Upper lobe of left lung (tissue), 6 donors: ENCODE measurements at regions not wholly inside any gene's neighbourhood (a gene's known extent, or its start where the extent isn't known, plus 50 kb on each side); places are given as distances from the start of the nearest gene placed in this dataset.

Experiments used
- ATAC-seq, 2 donors: fragments of 200-7000 bp; cut with Tn5 transposase; one replicate each; pipeline ENCODE4 v1.9.1; 2022; ENCODE audit warnings: mild to moderate bottlenecking in 2 of 2, moderate library complexity in 2 of 2; ENCODE audit not compliant: low FRiP score in 2 of 2
- DNase-seq, 2 donors: peaks; one replicate each; pipeline ENCODE4 v3.0.0-alpha.2; 2019 to 2020
- H3K27ac ChIP-seq, 4 donors: fragments of 200-600 bp; sonication (generic); one replicate each; pipeline ENCODE4 v1.5.1; 2016 to 2019
- H3K27me3 ChIP-seq, 4 donors: fragments of 200-600 bp; sonication (generic); one replicate each; pipeline ENCODE4 v1.5.1; 2017 to 2019
- H3K36me3 ChIP-seq, 4 donors: fragments of 200-600 bp; sonication (generic); one replicate each; pipeline ENCODE4 v1.5.1; 2016 to 2019
- H3K4me1 ChIP-seq, 4 donors: fragments of 200-600 bp; sonication (generic); one replicate each; pipeline ENCODE4 v1.5.1; 2018 to 2019
- H3K4me3 ChIP-seq, 4 donors: fragments of 200-600 bp; sonication (generic); one replicate each; pipeline ENCODE4 v1.5.1; 2017 to 2019; ENCODE audit warnings: mild to moderate bottlenecking in 2 of 4, moderate library complexity in 1 of 4
- H3K9me3 ChIP-seq, 4 donors: fragments of 200-600 bp; sonication (generic); one replicate each; pipeline ENCODE4 v1.5.1; 2018 to 2019
- EP300 ChIP-seq, 4 donors: sonication (generic); formaldehyde crosslinking; IDR thresholded peaks; one replicate each; pipeline ENCODE4 v1.5.1; 2017; ENCODE audit warnings: antibody characterized with exemption in 4 of 4, control low read depth in 2 of 4
- POLR2A ChIP-seq, 4 donors: fragments of 450-650 bp; IDR thresholded peaks; one replicate each; pipeline ENCODE4 v1.5.1; 2016 to 2017; ENCODE audit warnings: antibody characterized with exemption in 4 of 4, mild to moderate bottlenecking in 2 of 4
- POLR2AphosphoS5 ChIP-seq, 2 donors: sonication (generic); formaldehyde crosslinking; IDR thresholded peaks; one replicate each; pipeline ENCODE4 v1.5.1; 2017; ENCODE audit warnings: antibody characterized with exemption in 2 of 2
- WGBS, 2 donors: methylation state at CpG; one replicate each; pipeline ENCODE4 v1.1.5; 2017 to 2018; 5-methylcytosine and 5-hydroxymethylcytosine counted together
- TF ChIP-seq, protein P1 (sequence below), 6 experiments: fragments of 450-650 bp in 4 of 6; fragments of 200-600 bp in 2 of 6; sonication (generic) in 2 of 6; IDR thresholded peaks; one replicate each; pipeline ENCODE4 v1.5.1; 2016 to 2019; ENCODE audit warnings: antibody characterized with exemption in 6 of 6
- donor health status: DM: no; HTN: no; CAD: no; lungs with moderate emphysema.
- donor health status: DM: no; HTN: yes; CAD: no; lungs with severe emphysema.

DNA sequence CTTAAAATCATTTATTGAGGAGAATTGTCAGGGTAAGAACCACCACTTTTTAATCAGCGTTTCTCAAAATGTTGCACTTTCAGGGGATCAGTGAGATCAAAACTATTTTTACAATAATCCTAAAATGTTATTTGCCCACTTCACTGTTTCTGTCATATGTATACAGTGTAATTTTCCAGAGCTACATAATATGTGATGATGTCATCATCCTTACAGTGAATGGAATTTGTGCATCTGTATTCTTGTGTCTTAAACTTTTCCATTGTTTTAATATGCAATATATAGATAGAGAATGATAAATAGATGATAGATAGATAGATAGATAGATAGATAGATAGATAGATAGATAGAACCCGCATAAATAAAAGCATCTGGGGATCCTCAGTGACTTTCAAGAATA is 518.0 kb downstream of the ADCYAP1 start:
- no peak overlapping the region for H3K4me3 ChIP-seq
- WGBS, 2 donors = 93 to 94% methylated on average over 2 of the region's 2 CpGs
- H3K9me3 ChIP-seq = no peaks in the 10 kb centered on the region
- ATAC-seq = no peak
- no peaks in the 10 kb centered on the region for H3K4me1 ChIP-seq
- H3K27ac ChIP-seq = no peak overlapping the region
- H3K36me3 ChIP-seq = no peaks in the 10 kb centered on the region
- no peak for TF ChIP-seq POLR2A (IDR thresholded peaks at IDR 0.05)
- TF ChIP-seq, protein P1, sequence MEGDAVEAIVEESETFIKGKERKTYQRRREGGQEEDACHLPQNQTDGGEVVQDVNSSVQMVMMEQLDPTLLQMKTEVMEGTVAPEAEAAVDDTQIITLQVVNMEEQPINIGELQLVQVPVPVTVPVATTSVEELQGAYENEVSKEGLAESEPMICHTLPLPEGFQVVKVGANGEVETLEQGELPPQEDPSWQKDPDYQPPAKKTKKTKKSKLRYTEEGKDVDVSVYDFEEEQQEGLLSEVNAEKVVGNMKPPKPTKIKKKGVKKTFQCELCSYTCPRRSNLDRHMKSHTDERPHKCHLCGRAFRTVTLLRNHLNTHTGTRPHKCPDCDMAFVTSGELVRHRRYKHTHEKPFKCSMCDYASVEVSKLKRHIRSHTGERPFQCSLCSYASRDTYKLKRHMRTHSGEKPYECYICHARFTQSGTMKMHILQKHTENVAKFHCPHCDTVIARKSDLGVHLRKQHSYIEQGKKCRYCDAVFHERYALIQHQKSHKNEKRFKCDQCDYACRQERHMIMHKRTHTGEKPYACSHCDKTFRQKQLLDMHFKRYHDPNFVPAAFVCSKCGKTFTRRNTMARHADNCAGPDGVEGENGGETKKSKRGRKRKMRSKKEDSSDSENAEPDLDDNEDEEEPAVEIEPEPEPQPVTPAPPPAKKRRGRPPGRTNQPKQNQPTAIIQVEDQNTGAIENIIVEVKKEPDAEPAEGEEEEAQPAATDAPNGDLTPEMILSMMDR (IDR thresholded peaks at IDR 0.05) = no peak
- TF ChIP-seq EP300 (IDR thresholded peaks at IDR 0.05) = no peak
- TF ChIP-seq POLR2AphosphoS5 (IDR thresholded peaks at IDR 0.05) = no peak
- no peaks in the 10 kb centered on the region for H3K27me3 ChIP-seq
- no peak for DNase-seq

DNA sequence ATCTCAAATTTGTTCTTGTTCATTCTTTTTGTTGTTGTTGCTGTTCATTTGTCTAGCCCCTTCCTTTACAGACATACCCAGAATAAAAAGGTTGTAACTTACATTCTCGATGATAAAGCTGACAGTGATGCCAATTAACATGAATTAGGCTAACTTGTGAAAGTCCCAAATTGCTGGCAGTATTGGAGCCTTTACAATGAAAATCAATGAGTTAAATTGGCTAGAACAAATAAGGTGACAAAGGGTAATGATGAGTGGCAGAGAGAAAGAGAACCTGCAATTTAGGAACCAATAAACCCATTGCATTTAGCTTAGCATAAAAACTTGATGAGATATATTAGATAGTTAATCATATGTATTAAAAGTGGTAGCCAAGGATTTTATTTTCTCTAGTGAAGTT is 521.0 kb downstream of the ADCYAP1 start:
- no peaks in the 10 kb centered on the region for H3K9me3 ChIP-seq
- DNase-seq = no peak
- TF ChIP-seq EP300 (IDR thresholded peaks at IDR 0.05) (no peak), POLR2AphosphoS5 (IDR thresholded peaks at IDR 0.05) (no peak), POLR2A (IDR thresholded peaks at IDR 0.05) (no peak)
- TF ChIP-seq, protein P1 (IDR thresholded peaks at IDR 0.05) = no peak
- H3K27ac ChIP-seq = no peak overlapping the region
- 68 to 82% methylated on average over 1 of the region's 1 CpG for WGBS, 2 donors
- H3K4me1 ChIP-seq = no peaks in the 10 kb centered on the region
- no peak overlapping the region for H3K4me3 ChIP-seq
- H3K36me3 ChIP-seq = no peaks in the 10 kb centered on the region
- ATAC-seq = no peak
- H3K27me3 ChIP-seq = no peaks in the 10 kb centered on the region

DNA sequence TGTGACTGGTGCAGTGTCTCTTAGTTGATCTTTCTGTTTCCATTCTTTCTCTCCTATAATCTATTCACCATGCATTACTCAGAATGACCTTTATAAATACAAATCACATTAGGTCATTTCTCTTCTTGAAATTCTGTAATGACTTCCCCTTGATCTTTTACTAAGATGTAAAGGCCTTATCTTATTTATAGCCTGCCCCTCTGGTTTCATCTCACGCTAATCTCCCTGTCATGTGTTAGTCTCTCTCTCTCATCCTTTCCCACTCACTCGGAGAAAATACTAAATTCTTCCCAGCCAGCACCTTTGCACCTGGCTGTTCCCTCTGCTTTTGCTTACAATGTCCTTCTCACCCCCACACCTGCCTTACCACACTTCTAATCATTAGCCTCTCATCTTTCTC is 530.8 kb downstream of the ADCYAP1 start:
- H3K27ac ChIP-seq = no peak overlapping the region
- H3K36me3 ChIP-seq = no peaks in the 10 kb centered on the region
- H3K9me3 ChIP-seq = no peaks in the 10 kb centered on the region
- 35 to 47% methylated on average over 2 of the region's 2 CpGs for WGBS, 2 donors
- ATAC-seq (no peak), DNase-seq (no peak)
- H3K27me3 ChIP-seq = no peaks in the 10 kb centered on the region
- no peak for TF ChIP-seq POLR2AphosphoS5 (IDR thresholded peaks at IDR 0.05)
- TF ChIP-seq, protein P1 (IDR thresholded peaks at IDR 0.05) = no peak
- no peak for TF ChIP-seq POLR2A (IDR thresholded peaks at IDR 0.05)
- no peak for TF ChIP-seq EP300 (IDR thresholded peaks at IDR 0.05)
- no peaks in the 10 kb centered on the region for H3K4me1 ChIP-seq
- no peak overlapping the region for H3K4me3 ChIP-seq

DNA sequence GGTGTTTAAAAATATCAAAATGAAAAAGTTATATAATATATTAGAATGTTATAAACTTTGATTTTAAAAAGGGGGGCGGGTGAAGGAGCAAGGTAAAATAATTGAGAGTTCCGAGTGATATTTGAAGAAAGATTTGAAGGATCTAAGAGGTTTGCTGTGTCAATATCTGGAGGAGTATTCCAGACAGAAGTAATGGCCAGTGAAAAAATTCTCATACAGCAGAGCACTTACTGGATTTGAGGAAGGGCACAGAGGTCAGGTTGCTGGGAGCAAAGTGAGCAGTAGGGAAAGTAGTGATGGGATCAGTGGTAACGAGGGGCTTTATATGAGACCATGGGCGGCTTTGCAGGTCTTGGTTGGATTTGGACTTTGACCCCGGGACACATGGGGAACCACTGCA is 531.5 kb downstream of the ADCYAP1 start:
- ATAC-seq = no peak
- WGBS, 2 donors = 65 to 73% methylated on average over 5 of the region's 5 CpGs
- TF ChIP-seq POLR2A (IDR thresholded peaks at IDR 0.05) (no peak), EP300 (IDR thresholded peaks at IDR 0.05) (no peak), POLR2AphosphoS5 (IDR thresholded peaks at IDR 0.05) (no peak)
- TF ChIP-seq, protein P1 (IDR thresholded peaks at IDR 0.05) = no peak

DNA sequence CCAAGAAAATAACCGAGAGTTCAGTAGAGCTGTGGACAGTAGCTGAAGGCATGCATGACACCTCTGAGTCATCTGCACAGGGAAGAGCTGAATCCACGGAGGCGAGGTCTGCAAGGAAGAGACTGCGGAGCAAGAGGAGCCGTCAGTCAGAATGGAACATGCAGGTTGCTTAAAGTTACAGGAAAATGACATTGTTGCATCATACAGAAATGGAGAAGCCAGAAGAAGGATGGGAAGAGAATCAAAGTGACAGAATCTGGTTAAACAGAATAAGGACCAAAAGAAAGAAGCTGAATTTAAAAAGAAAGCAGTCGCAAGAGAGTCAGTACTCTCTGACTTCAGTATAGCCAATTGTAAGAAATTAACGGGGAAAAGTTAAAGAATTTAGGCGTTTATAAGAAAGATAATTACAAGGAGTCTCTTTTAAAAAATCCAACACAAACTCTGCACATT is 533.8 kb downstream of the ADCYAP1 start:
- no peaks in the 10 kb centered on the region for H3K27me3 ChIP-seq
- H3K27ac ChIP-seq = no peak overlapping the region
- H3K4me3 ChIP-seq = no peak overlapping the region
- no peaks in the 10 kb centered on the region for H3K4me1 ChIP-seq
- 77 to 81% methylated on average over 8 of the region's 8 CpGs for WGBS, 2 donors
- no peak for TF ChIP-seq POLR2A (IDR thresholded peaks at IDR 0.05)
- TF ChIP-seq, protein P1 (IDR thresholded peaks at IDR 0.05) = no peak
- TF ChIP-seq EP300 (IDR thresholded peaks at IDR 0.05) = no peak
- TF ChIP-seq POLR2AphosphoS5 (IDR thresholded peaks at IDR 0.05) = no peak
- no peaks in the 10 kb centered on the region for H3K9me3 ChIP-seq
- no peak for ATAC-seq
- no peak for DNase-seq
- H3K36me3 ChIP-seq = no peaks in the 10 kb centered on the region

More for the DNA sequence above, 531.5 kb downstream of the ADCYAP1 start:
- no peak overlapping the region for H3K27ac ChIP-seq
- H3K9me3 ChIP-seq = no peaks in the 10 kb centered on the region
- H3K27me3 ChIP-seq = no peaks in the 10 kb centered on the region
- H3K4me3 ChIP-seq = no peak overlapping the region
- H3K36me3 ChIP-seq = no peaks in the 10 kb centered on the region
- no peaks in the 10 kb centered on the region for H3K4me1 ChIP-seq
- DNase-seq = no peak
